ENCODE measurements at regions not wholly inside any gene's neighbourhood (a gene's known extent, or its start where the extent isn't known, plus 50 kb on each side); places are given as distances from the start of the nearest gene placed in this dataset.

DNA sequence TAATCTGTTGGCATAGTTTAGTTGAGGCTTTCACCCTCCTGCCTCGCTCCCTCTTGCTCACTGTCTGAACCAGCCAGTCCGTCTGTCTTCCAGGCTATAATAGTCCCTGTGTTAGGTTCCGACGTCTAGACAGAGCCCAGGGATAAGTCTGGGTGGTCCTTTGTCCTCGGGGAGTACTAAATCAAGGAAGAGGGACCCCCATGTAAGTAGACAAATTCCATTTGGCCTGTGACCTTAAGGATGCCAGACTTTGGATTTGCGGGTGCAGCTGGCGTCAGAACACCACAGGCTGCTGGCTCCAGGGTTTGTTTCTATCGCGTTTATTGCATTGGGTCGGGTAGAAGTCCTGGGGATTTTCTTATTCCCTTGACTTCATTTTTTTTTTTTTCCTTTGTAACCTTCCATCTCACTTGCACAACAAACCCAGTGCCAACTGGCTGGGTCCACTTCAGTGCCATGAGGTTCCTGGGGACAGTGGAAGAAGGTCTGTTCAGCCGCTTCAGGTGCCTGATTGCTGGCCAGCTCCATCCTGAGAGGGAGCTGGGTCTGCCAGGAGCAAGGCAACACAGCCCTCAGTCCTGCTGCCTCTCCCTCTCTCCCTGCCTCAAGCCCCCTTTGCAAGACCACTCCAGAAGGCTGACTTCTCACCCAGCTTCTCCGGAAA is 95.4 kb upstream of the KLHL25 start:
- DNase-seq (ENCODE audit: low read depth in 2 of 2, low spot score in 1 of 2), result no peak

- DNase-seq (ENCODE audit: low read depth in 2 of 2, low spot score in 1 of 2), result no peak
Observed at GRCh38 chr15:85890620-85890980, 95.9 kb upstream of the KLHL25 start.

DNA sequence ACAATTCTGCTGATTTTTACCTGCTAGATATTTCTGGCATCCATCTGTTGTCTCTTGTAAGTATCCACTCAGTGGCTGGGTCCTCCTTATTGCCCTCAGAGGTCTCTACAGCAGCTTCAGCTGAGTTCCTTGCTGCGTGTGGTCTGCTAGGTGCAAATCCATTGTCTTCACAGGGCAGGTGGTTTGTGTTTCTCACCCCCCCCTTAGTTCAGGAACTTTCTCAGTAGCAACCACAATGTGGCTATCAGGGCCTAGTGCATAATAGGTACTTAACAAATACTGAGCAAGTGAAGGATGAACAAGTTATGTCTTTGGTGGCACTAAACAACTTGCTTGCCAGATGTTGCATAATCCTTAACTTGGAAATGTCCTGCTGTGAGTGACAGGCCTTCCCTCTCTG is 96.7 kb upstream of the KLHL25 start:
- no peak for DNase-seq (ENCODE audit: low read depth in 2 of 2, low spot score in 1 of 2)

GRCh38 chr15:85892232-85892631 is 97.5 kb upstream of the KLHL25 start:
- no peak for DNase-seq (ENCODE audit: low read depth in 2 of 2, low spot score in 1 of 2)

DNA sequence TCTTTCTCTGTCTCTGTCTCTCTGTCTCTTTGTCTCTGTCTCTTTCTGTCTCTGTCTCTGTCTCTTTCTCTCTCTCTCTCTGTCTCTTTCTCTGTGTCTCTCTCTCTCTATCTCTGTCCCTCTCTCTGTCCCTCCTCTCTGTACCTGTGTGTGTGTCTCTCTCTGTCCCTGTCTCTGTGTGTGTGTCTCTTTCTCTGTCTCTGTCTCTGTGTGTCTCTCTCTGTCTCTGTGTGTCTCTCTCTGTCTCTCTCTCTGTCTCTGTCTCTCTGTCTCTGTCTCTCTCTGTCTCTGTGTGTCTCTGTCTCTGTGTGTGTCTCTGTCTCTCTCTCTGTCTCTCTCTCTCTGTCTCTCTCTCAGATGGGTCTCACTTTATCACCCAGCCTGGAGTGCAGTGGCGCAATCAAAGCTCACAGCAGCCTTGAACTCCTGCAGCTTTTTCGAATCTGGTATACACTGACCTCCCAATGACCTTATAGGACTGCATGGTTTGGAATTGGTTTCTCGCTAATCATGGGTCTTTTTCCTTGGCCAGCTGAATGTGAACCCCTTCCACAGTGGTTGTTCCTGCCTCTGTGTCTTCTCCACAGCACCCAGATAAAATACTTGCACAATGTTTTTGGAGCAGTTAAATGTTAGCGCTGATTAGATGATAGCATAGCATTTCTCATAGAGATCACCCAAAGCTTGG is 102.6 kb upstream of the KLHL25 start:
- no peak for DNase-seq (ENCODE audit: low read depth in 2 of 2, low spot score in 1 of 2)

- DNase-seq (ENCODE audit: low read depth in 2 of 2, low spot score in 1 of 2), result no peak
Observed at GRCh38 chr15:85897895-85898717, 103.4 kb upstream of the KLHL25 start.

- DNase-seq (ENCODE audit: low read depth in 2 of 2, low spot score in 1 of 2), result no peak
Observed at GRCh38 chr15:85899927-85900326, 105.2 kb upstream of the KLHL25 start.

DNA sequence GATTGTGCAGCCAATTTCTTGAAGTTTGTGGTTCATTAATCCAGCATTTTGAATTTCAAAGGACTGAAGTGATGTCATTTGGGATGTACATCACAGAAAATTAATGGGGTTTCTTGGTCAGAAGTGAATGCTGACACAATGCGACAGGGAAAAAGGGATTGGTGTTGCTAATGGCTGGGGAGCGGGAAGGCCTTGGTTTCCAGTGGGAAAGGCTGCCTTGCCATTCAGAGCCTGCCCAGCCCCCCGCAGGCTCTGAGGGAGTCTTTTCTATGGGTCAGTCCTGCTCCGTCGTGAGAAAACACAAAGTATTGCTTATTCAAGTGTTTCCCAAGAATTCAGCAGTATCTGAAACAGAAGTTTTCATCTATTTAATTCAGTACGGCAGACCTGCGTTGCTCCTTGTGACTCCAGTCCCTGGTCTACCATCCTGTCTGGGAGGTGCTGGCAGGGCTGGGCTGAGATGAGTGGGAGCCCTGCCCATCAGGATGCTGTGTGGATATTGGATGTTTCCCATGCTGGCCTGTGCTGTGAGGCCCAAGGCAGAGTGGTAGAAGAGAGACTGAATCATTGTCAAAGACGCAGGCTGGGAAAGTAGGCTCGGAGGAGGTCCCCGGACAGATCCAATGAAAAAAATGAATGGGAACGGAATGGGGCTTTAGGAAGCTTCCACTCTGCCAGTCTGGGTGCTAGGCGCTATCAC is 111.2 kb upstream of the KLHL25 start:
- no peak for DNase-seq (ENCODE audit: low read depth in 2 of 2, low spot score in 1 of 2)

- no peak for DNase-seq (ENCODE audit: low read depth in 2 of 2, low spot score in 1 of 2)
Observed at GRCh38 chr15:85906640-85907039, 111.9 kb upstream of the KLHL25 start.

- DNase-seq (ENCODE audit: low read depth in 2 of 2, low spot score in 1 of 2), result no peak
Observed at GRCh38 chr15:85910834-85911233, 116.1 kb upstream of the KLHL25 start.

DNA sequence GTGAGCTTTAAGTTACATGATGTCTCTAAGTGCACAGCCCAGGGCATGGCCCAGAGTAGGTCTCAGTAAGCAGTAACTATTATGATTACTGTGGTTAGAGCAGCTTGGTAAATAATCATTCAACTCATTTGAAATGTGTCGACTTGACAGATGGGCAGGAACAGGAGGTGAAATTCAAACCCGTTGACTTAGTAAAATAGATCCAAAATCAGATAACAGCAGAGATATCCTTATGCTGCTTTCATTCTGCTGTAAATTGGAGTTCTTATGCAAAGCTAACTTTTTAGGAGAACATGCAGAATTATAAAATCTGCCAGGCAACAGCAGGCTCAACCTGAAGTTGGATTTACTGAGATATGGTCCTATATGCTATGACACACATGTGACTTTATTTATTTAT is 118.7 kb upstream of the KLHL25 start:
- no peak for DNase-seq (ENCODE audit: low read depth in 2 of 2, low spot score in 1 of 2)

GRCh38 chr15:85920956-85921355 is 126.2 kb upstream of the KLHL25 start:
- no peak for DNase-seq (ENCODE audit: low read depth in 2 of 2, low spot score in 1 of 2)

- no peak for DNase-seq (ENCODE audit: low read depth in 2 of 2, low spot score in 1 of 2)
Observed at GRCh38 chr15:85924088-85924487, 129.4 kb upstream of the KLHL25 start.

- no peak for DNase-seq (ENCODE audit: low read depth in 2 of 2, low spot score in 1 of 2)
Observed at GRCh38 chr15:85925649-85926237, 131.0 kb upstream of the KLHL25 start.

- DNase-seq (ENCODE audit: low read depth in 2 of 2, low spot score in 1 of 2), result no peak
Observed at GRCh38 chr15:85926834-85927233, 132.1 kb upstream of the KLHL25 start.

DNA sequence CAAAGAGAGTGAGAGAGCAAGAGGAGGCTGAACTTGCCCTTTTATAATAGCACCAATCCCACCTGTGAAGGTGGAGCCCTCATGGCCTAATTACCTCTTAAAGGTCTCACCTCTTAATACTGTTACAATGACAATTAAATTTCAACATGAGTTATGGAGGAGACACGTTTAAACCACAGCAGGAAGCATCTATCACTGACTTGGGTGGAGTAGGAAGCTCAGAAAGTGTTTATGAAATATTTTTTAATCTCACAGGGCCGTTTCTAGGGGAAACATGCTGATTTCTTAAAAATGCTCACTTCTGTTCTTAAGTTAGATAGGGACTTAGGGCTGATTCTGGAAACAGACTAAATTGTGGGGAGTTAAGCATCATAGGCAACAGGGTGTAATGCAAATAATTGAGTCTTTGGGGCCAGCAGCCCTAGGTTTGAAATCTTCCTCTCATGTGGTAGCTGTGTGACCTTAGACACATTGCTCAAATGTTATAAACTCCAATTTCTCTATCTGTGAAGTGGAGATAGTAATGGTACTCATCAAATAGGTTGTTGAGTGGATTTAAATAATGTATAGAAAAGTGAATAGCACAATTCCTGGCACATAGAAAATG is 133.3 kb upstream of the KLHL25 start:
- no peak for DNase-seq (ENCODE audit: low read depth in 2 of 2, low spot score in 1 of 2)

GRCh38 chr15:85929786-85930185 is 135.1 kb upstream of the KLHL25 start:
- DNase-seq (ENCODE audit: low read depth in 2 of 2, low spot score in 1 of 2), result no peak

- no peak for DNase-seq (ENCODE audit: low read depth in 2 of 2, low spot score in 1 of 2)
Observed at GRCh38 chr15:85932391-85932790, 137.7 kb upstream of the KLHL25 start.

GRCh38 chr15:85934691-85935090 is 140.0 kb upstream of the KLHL25 start:
- DNase-seq (ENCODE audit: low read depth in 2 of 2, low spot score in 1 of 2), result no peak

- DNase-seq (ENCODE audit: low read depth in 2 of 2, low spot score in 1 of 2), result no peak
Observed at GRCh38 chr15:85935182-85935581, 140.5 kb upstream of the KLHL25 start.

DNA sequence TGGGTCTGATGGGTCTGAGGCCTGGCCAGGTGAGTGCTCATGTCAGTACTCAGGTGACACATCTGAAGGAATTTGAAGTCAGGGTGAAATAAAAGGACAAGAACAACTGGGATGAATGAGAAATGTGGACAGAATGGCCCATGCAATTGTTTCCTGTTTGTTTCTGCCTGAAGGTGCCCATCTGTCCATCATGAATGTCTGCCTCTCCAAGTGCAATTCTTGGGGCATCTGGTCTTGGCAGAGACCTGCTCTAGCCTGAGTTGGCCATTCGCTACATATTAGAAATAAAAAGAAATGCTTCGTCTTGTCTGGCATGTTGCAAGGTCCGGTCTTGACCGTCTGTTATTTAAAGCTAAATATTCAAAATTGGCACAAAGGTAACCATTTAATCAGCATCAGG is 142.0 kb upstream of the AGBL1 start:
- no peak for DNase-seq (ENCODE audit: low read depth in 2 of 2, low spot score in 1 of 2)

Measured in stimulated activated CD8-positive, alpha-beta memory T cell treated with anti-CD3 and anti-CD28 coated beads, Interleukin-4, amount 100 ng/mL, for 1 hour (primary cell).